H9 (cell line): ENCODE measurements at regions not wholly inside any gene's neighbourhood (a gene's known extent, or its start where the extent isn't known, plus 50 kb on each side); places are given as distances from the start of the nearest gene placed in this dataset.

Source experiments
- DNase-seq: peaks from one replicate; pipeline ENCODE4 v3.0.0-alpha.2; 2017
- H2AFZ ChIP-seq: one replicate; pipeline ENCODE4 v1.6.1; 2013; ENCODE audit warnings: mild to moderate bottlenecking, low read length, control low read depth, moderate library complexity
- H2AK5ac ChIP-seq: 2 replicates; pipeline ENCODE4 v1.6.1; 2013; ENCODE audit warnings: low read length, control low read depth, mixed read lengths; ENCODE audit not compliant: insufficient read length
- H2BK120ac ChIP-seq: one replicate; pipeline ENCODE4 v1.6.1; 2013; ENCODE audit warnings: low read depth, mild to moderate bottlenecking, low read length, control low read depth, inconsistent platforms; ENCODE audit not compliant: poor library complexity, severe bottlenecking
- H2BK12ac ChIP-seq: 2 replicates; pipeline ENCODE4 v1.6.1; 2013; ENCODE audit warnings: low read length, control low read depth, mixed read lengths, low read depth; ENCODE audit not compliant: insufficient read length
- H2BK15ac ChIP-seq: 2 replicates; pipeline ENCODE4 v1.6.1; 2013; ENCODE audit warnings: low read depth, low read length, control low read depth
- H2BK20ac ChIP-seq: one replicate; pipeline ENCODE4 v1.6.1; 2013; ENCODE audit warnings: low read depth, mild to moderate bottlenecking, low read length, control low read depth, inconsistent platforms; ENCODE audit not compliant: poor library complexity, severe bottlenecking
- H2BK5ac ChIP-seq: 2 replicates; pipeline ENCODE4 v1.6.1; 2013; ENCODE audit warnings: low read length, control low read depth, mixed read lengths; ENCODE audit not compliant: insufficient read length
- H3K14ac ChIP-seq: 2 replicates; pipeline ENCODE4 v1.6.1; 2013; ENCODE audit warnings: low read length, control low read depth; ENCODE audit not compliant: insufficient read depth
- H3K18ac ChIP-seq: 2 replicates; pipeline ENCODE4 v1.6.1; 2013; ENCODE audit warnings: low read depth, mild to moderate bottlenecking, mixed read lengths, low read length, control low read depth; ENCODE audit not compliant: insufficient read length
- H3K23ac ChIP-seq: 2 replicates; pipeline ENCODE4 v1.6.1; 2013; ENCODE audit warnings: low read length, control low read depth, mixed read lengths, low read depth; ENCODE audit not compliant: insufficient read length
- H3K23me2 ChIP-seq: 2 replicates; pipeline ENCODE4 v1.6.1; 2013; ENCODE audit warnings: low read depth, mild to moderate bottlenecking, mixed read lengths, low read length, control low read depth; ENCODE audit not compliant: insufficient read length, poor library complexity, severe bottlenecking
- H3K27ac ChIP-seq: 2 replicates; pipeline ENCODE4 v1.5.1; 2013; ENCODE audit warnings: low read length, control low read depth, mixed read lengths, low read depth; ENCODE audit not compliant: insufficient read length
- H3K27me3 ChIP-seq: 2 replicates; pipeline ENCODE4 v1.6.1; 2013; ENCODE audit warnings: low read length, control low read depth, inconsistent platforms; ENCODE audit not compliant: insufficient read depth
- H3K4ac ChIP-seq: 2 replicates; pipeline ENCODE4 v1.6.1; 2013; ENCODE audit warnings: low read depth, mild to moderate bottlenecking, control low read depth, inconsistent platforms, low read length, moderate library complexity
- H3K4me1 ChIP-seq: 2 replicates; pipeline ENCODE4 v1.6.1; 2013; ENCODE audit warnings: low read length, control low read depth, inconsistent platforms; ENCODE audit not compliant: insufficient read depth
- H3K4me2 ChIP-seq: 2 replicates; pipeline ENCODE4 v1.6.1; 2013; ENCODE audit warnings: low read length, control low read depth, mixed read lengths; ENCODE audit not compliant: insufficient read length, insufficient read depth
- H3K56ac ChIP-seq: 2 replicates; pipeline ENCODE4 v1.6.1; 2013; ENCODE audit warnings: low read depth, mild to moderate bottlenecking, mixed read lengths, low read length, control low read depth; ENCODE audit not compliant: insufficient read length
- H3K79me1 ChIP-seq: 2 replicates; pipeline ENCODE4 v1.6.1; 2013; ENCODE audit warnings: low read depth, mild to moderate bottlenecking, moderate library complexity, low read length, control low read depth, inconsistent platforms; ENCODE audit not compliant: insufficient read depth, poor library complexity, severe bottlenecking
- H3K79me2 ChIP-seq: 2 replicates; pipeline ENCODE4 v1.6.1; 2013; ENCODE audit warnings: low read length, control low read depth, inconsistent platforms; ENCODE audit not compliant: insufficient read depth
- H3K9ac ChIP-seq: 2 replicates; pipeline ENCODE4 v1.6.1; 2013; ENCODE audit warnings: low read length, control low read depth, mixed read lengths; ENCODE audit not compliant: insufficient read length; ENCODE audit errors: extremely low read depth
- H3K9me3 ChIP-seq: one replicate; pipeline ENCODE4 v1.6.1; 2013; ENCODE audit warnings: low read depth, low read length, inconsistent platforms; ENCODE audit not compliant: control insufficient read depth
- H3T11ph ChIP-seq: one replicate; pipeline ENCODE4 v1.6.1; 2013; ENCODE audit warnings: mild to moderate bottlenecking, low read length, control low read depth, inconsistent platforms
- H4K20me1 ChIP-seq: one replicate; pipeline ENCODE4 v1.6.1; 2013; ENCODE audit not compliant: control insufficient read depth, insufficient read length, insufficient read depth
- H4K5ac ChIP-seq: 2 replicates; pipeline ENCODE4 v1.6.1; 2013; ENCODE audit warnings: low read depth, mild to moderate bottlenecking, mixed read lengths, low read length, control low read depth; ENCODE audit not compliant: insufficient read length
- H4K8ac ChIP-seq: replicated peaks from 2 replicates; pipeline ENCODE4 v1.6.1; 2013; ENCODE audit warnings: low read length, control low read depth, mixed read lengths, low read depth; ENCODE audit not compliant: insufficient read length
- H4K91ac ChIP-seq: 2 replicates; pipeline ENCODE4 v1.6.1; 2013; ENCODE audit warnings: low read depth, mild to moderate bottlenecking, moderate library complexity, mixed read lengths, low read length, control low read depth; ENCODE audit not compliant: insufficient read length
- H3K27ac Mint-ChIP-seq, 3 experiments: 2 replicates in 2 of 3; 3 replicates in 1 of 3; pipeline ENCODE4 v1.8.0; 2020 to 2021; ENCODE audit warnings: mixed read lengths in 3 of 3, mild to moderate bottlenecking in 1 of 3, moderate library complexity in 1 of 3
- H3K27me3 Mint-ChIP-seq: 2 replicates; pipeline ENCODE4 v1.8.0; 2021; ENCODE audit warnings: low read depth, mild to moderate bottlenecking, moderate library complexity, mixed read lengths
- H3K36me3 Mint-ChIP-seq, 3 experiments: 2 replicates in 2 of 3; 3 replicates in 1 of 3; pipeline ENCODE4 v1.8.0; 2020 to 2021; ENCODE audit warnings: low read depth in 3 of 3, mixed read lengths in 3 of 3; ENCODE audit not compliant: insufficient read depth in 1 of 3
- H3K4me1 Mint-ChIP-seq, 2 experiments: 2 replicates each; pipeline ENCODE4 v1.8.0; 2020; ENCODE audit warnings: mixed read lengths in 2 of 2
- H3K4me3 Mint-ChIP-seq, 2 experiments: 2 replicates in 1 of 2; 3 replicates in 1 of 2; pipeline ENCODE4 v1.8.0; 2020 to 2021; ENCODE audit warnings: mild to moderate bottlenecking in 2 of 2, mixed read lengths in 2 of 2, moderate library complexity in 1 of 2
- H3K9me3 Mint-ChIP-seq, 2 experiments: 2 replicates in 1 of 2; 3 replicates in 1 of 2; pipeline ENCODE4 v1.8.0; 2020; ENCODE audit warnings: mild to moderate bottlenecking in 2 of 2, mixed read lengths in 2 of 2, moderate library complexity in 1 of 2
- CTCF ChIP-seq: fragments of 200-600 bp; sonication (generic); conservative IDR thresholded peaks from 3 replicates; pipeline ENCODE4 v1.8.0; 2021; ENCODE audit warnings: antibody characterized with exemption, mild to moderate bottlenecking
- WGBS: extraction: QIAGEN DNeasy Blood & Tissue Kit; methylation state at CpG from one replicate; pipeline ENCODE4 v1.1.7; 2013; ENCODE audit warnings: missing lambda C conversion rate, low lambda C conversion rate, mixed read lengths; ENCODE audit not compliant: insufficient read length; ENCODE audit errors: extremely low coverage; 5-methylcytosine and 5-hydroxymethylcytosine counted together

- Histone ChIP-seq H3K27me3 (no peaks in the 10 kb centered on the region), H4K20me1 (no peaks in the 10 kb centered on the region), H3K27ac (no peak overlapping the region), H2AK5ac (no peak overlapping the region), H4K8ac (no peak overlapping the region), H3K4me2 (no peak overlapping the region), H3K79me2 (no peaks in the 10 kb centered on the region), H2BK20ac (no peak overlapping the region), H2BK12ac (no peak overlapping the region), H2BK5ac (no peak overlapping the region), H3K79me1 (no peaks in the 10 kb centered on the region), H3T11ph (no peak overlapping the region), H3K23ac (no peak overlapping the region), H4K5ac (no peak overlapping the region), H2AFZ (no peak overlapping the region), H3K4me1 (no peaks in the 10 kb centered on the region), H3K9ac (no peak overlapping the region), H3K14ac (no peak overlapping the region), H3K4ac (no peak overlapping the region), H3K18ac (no peak overlapping the region), H3K9me3 (no peaks in the 10 kb centered on the region), H3K56ac (no peak overlapping the region), H2BK120ac (no peak overlapping the region), H2BK15ac (no peak overlapping the region), H3K23me2 (no peaks in the 10 kb centered on the region), H4K91ac (no peak overlapping the region)
- WGBS: no CpG with 5 or more reads among the region's 7 CpGs
- no peak for TF ChIP-seq CTCF
- peaks cover 6 to 9% of the 10 kb centered on the region in 2 experiments for H3K4me1 Mint-ChIP-seq
- no peaks in the 10 kb centered on the region for H3K27me3 Mint-ChIP-seq
- no peaks in the 10 kb centered on the region; a peak in 1 of 5 replicates for H3K9me3 Mint-ChIP-seq
- no peak for DNase-seq
- no peak overlapping the region for H3K4me3 Mint-ChIP-seq
- H3K27ac Mint-ChIP-seq: no peak overlapping the region
- no peaks in the 10 kb centered on the region; a peak in 1 of 7 replicates for H3K36me3 Mint-ChIP-seq
These were observed 508.6 kb downstream of the TNS3 start for GRCh38 chr7:47073284-47073683.
